ENCODE measurements at regions not wholly inside any gene's neighbourhood (a gene's known extent, or its start where the extent isn't known, plus 50 kb on each side); places are given as distances from the start of the nearest gene placed in this dataset.
A peak's percentile ranks its signal among the peaks of the same experiment; 100 is the strongest.

DNA sequence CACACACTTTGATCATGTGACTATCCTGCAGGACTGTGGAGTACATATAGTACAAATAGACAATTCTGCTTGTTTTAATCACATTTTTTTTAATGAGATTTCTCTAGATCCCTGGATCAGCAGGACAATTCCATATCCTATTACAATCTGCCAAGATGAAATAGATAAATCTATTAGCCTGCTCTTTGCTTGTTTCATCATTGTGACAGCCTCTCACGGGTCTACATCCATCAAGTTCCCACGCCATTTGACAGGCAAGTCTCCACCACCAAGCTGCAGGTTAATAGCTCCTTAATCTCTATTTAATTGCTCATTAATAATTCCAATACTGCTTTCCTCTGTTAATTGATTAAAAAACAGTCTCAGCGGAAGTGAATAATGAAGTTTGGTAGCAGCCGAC is 671.5 kb downstream of the CCSER2 start:
- DNase-seq = no peak

DNA sequence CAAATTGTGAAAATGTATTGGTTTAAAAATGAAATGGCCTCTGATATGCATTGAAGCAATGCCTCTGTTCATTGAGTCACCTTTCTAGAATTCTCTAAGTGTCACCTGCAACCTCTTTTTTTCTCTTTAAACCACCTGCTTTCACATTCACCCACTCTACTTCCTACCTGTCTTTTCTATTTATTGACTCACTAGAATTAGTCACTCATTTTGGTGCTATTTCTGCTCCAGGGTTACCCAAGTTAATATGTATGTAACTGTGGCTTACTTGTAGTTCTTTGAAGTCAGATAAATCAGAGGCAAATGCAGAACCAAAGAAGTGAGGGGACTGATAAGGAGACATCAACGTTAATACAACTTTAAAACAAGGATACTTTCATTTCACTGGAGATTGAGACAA is 674.7 kb downstream of the CCSER2 start:
- no peak for DNase-seq

DNA sequence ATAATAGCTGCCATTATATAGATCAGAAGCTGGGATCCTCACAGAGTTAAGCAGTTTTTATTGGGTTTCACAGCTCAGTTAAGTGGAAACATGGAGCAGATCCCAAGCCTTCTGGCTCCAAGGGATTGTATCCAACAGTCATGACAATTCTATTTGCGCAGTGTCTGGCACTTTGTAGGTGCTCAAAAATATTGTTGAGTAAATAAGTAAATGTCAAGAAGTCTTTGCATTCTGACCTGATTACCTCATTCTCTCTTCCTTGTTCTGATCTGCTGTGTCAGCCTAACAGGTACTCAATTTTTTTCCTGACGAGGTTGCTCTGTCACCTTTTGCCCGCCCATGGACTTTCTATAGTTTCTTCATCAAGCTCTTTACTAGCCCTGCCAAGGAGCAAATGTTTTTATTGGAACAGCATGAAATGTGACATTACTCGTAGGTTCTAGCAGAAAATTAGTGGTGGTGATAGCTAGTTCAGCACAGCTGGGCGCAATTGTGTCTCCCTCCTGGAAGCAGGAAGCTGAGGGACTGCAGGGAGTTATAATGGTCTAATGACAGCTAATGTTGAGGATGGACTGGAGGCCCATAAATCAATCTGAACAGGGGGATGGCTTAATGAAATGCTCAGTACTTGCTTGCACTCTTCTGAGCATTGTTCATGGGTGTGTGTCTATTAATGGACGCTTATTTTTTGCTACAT is 680.2 kb downstream of the CCSER2 start:
- no peak for DNase-seq

DNA sequence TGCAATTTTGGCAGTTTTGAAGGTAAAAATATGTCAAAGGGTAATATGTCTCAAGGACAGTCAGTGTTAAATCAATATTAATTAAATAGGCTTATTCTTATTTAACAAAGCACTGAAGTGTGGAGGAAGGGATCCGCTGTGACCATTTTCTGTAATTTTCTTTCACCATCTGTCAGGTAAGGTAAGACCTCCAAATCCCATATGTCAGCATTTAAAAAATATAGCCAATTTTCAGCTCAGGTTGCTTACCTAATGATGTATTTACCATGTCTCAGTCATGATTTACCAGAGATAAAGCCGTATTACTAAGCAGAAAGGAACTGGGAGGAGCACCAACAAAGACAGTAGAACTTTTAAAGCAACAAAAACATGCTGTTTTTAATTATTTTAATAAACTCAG is 683.9 kb downstream of the CCSER2 start:
- DNase-seq = no peak

DNA sequence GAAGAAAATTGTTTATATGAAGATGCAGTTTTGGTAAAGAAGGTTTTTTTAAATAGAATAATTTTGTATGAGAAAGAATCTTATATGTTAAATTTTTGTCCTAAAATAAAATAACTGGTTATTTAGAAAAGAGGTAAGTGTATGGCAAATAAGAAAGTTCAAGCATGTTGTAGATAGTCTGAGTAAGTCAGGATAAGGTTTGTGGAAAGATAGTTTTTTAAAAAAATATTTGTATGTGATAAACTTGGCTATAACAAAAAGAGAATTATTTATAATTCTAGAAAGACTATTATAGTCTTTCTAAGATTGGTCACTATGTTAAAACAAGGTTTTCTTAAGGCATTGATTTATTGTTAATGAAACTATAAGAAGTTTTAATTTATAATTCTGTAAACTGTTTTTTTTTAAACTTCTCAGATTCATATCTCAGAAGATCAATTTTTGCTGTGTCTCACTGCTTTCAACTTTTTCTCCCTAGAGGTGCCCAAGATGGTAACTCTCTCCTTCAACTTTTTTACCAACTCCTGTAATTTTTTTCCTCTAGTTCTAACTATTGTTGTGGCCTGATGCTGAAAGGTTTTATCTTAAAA is 698.6 kb downstream of the CCSER2 start:
- DNase-seq = no peak

DNA sequence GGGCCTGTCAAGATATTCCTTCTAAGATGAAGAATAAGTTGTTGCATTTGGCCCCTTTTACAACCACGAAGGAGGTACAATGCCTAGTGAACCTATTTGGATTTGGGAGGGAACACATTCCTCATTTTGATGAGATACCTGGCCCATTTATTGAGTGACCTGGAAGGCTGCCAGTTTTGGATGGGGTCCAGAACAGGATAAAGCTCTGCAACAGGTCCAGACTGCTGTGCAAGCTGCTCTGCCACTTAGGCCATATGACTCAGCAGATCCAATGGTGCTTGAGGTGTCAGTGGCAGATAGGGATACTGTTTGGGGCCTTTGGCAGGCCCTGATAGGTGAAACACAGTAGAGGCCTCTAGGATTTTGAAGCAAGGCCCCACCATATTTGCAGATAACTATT is 704.6 kb downstream of the CCSER2 start:
- no peak for DNase-seq

DNA sequence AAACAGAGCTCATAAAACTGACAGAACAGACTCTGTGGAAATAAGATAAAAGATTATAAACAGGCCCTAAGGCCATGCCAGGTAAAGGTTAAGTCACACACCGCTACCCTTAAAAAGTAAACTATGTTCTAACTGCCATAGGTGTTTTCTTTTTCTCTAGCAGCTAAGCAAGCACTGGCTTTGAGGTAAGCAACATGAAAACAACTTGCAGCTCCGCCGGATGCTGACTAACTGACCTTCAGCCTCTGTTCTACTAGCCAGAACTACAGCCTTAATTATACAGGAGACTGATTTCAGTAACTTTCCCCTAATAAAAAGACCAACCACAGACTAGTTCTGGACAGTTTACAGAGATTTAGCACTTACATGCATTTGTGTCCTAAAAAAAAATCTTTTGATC is 708.3 kb downstream of the CCSER2 start:
- DNase-seq = no peak

DNA sequence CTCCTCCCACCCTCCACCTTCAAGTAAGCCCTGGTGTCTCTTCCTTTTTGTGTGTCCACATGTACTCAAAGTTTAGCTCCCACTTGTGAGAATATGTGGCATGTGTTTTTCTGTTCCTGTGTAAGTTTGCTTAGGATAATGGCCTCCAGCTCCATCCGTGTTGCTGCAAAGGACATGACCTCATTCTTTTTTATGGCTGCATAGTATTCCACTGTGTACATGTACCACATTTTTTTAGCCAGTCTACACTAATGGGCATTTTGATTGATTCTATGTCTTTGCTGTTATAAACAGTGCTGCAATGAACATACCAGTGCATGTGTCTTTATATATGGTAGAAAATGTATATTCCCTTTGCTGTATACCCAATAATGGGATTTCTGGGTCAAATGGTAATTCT is 710.9 kb downstream of the CCSER2 start:
- no peak for DNase-seq

DNA sequence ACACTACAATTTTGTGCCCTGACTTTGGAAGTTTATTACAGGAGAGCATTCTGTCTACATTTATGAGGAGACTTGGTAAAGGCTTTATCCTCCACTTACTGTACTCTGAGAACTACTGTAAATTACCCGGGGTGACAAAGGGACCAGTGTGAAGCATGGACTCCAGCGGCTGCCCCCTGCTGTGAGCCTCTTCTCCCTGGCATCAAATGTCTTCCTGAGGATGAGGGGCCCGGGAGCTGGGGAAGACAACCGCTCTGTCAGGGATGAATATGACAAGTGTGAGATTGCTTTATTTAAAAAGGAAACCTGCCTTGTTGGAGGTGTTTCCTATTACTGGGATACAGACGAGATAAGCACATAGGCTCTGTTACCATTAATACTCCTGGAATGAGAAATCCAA is 714.8 kb downstream of the CCSER2 start:
- DNase-seq = no peak

DNA sequence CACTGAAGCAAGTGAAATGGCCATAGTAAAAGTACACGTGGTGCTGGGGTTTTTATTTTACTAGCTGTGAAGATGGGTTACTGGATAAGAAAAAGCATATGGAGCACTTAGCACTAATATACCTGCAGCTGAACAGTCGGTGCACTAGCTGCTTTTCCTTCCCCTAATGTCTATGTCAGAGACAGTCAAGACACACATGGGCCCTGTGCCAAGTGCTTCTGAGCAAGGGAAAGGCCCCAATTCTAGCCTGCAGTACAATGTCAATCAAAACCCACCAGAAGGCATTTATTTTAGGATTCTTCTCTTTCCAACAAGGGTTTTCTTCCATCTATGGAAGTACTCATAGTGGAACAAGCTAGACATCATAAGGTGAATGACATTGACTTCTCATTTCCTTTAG is 716.7 kb downstream of the CCSER2 start:
- DNase-seq = no peak

DNA sequence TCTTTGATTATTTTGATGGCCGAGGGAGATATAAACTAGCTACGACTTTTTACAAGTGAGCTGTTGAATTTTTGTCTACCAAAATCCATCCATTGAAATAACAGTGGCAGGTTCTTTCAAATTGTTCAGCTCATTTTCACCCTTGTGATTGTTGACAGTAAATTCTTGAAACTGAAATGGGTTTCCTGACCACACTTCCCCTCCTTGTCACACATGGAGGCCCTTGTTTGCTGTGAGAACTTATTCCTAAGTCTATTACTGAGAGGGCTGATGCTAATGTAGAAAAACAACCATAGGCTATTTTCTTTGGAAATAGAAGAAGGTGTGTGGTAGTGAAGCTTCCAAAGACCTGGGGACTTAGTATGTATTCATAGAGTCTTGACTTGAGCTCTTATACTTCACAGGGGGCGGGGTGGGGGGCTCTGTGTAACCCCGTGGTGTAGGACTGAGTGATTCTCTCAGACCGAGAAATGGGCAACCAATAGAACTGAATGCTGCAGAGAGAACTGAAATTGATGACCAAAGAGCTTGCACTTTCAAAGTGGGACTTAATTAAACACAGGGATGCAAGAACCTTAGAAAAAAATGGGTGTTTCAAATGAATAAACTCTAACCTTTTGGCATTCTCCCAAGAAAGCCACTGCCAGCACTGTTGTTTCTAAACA is 718.9 kb downstream of the CCSER2 start:
- DNase-seq = no peak

DNA sequence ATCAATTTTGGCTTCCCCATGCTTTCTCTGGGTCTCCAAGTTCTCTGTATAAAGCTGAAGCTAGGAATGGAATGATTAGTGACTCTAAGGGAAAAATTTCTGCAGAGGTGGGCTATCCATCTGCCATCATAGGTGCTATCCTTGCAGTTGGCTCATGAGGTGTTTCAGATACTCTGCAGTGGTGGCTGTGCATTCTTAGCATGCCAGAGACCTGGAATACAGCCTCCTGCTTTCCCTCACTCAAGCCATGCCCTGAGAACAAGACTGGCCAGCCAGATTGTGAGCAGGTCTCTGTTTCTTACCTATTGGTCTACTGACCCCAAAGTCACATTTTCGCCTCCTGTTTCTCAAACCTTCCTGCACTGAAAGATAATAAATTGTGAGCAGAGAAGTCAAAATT is 719.6 kb downstream of the CCSER2 start:
- DNase-seq = no peak

DNA sequence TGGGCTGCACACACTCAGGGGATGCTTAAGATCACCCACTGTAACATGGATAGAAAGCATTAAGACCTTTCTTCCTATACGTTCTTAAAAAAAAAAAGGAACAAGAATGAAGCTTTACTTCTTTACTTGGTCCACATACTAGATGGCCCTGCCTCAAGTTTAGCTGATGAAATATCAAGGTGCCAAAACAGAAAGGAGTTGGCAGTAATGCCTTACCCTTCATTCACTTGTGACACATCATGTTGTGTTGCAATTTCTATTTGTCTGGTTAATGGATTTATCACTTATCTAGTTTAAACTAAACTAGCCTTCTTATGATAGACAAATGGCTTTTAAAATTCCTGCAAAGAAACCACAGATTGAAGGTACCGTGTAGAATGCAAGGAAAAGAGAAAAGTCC is 720.3 kb downstream of the CCSER2 start:
- DNase-seq = no peak

DNA sequence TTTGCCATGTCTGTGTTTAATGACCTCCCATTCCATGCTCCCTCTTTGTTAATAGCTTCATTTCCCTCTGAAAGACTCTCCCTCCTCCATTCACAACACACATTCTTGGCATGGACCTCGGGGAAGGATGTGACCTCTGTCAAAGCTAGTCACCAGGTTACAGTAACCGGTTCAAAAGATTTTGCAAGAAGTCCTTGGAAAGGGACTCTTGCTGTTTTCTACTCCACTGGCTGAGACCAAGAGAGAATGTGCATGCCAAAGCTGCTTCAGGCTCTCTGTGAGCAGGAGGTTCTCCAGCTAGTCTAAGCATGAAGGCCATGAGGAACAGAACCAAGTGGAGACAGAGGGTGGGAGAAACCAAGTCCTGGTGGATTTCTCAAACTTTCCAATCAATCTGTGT is 732.6 kb downstream of the CCSER2 start:
- no peak for DNase-seq

DNA sequence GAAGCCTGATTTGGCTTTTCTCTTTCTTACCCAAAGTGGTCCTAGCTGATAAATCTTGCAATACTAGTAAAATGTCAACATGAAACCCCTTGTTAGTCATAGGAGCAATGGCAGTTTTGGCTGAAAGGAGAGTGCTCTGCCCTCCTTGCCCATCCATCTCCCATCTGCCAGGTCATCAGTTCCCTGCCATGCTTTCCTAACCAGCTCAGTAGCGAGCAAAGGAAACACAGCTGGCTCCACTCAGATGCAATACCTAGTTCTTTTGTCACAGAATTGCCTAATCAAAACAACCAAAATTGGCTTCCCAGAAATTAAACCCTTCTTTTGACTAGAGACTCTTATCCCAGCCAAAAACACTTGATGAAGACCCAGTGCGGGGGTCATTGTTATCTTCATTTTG is 733.0 kb downstream of the CCSER2 start:
- no peak for DNase-seq

DNA sequence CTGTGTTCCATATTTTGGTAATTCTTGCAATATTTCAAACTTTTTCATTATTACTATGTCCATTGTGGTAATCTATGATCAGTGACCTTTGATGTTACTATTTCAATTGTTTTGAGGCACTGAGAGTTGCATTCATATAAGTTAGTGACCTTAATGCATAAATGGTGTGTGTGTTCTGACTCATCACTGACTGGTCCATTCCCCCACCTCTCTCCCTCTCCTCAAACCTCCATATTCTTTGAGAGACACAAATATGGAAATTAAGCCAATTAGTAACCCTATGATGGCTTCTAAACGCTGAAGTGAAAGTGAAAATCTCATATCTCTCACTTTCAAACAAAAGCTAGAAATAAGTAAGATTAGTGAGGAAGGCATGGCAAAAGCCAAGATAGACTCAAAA is 739.6 kb downstream of the CCSER2 start:
- DNase-seq = no peak

DNA sequence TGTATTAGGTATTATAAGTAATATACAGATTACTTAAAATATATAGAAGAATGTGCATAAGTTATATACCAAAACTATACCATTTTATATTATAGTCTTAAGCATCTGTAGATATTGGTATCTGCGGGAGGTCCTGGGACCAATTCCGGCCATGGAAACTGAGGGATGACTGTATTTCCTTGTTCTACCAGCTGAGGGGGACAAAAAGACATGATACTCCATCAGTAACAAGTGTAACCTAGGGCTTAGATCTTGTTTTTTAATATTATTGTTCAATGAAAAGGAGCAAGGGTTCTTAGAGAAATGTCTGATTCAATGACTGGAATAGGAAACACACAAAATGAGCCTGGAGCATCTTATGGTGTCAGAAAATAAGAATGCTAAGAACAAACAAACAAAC is 752.5 kb downstream of the CCSER2 start:
- no peak for DNase-seq

DNA sequence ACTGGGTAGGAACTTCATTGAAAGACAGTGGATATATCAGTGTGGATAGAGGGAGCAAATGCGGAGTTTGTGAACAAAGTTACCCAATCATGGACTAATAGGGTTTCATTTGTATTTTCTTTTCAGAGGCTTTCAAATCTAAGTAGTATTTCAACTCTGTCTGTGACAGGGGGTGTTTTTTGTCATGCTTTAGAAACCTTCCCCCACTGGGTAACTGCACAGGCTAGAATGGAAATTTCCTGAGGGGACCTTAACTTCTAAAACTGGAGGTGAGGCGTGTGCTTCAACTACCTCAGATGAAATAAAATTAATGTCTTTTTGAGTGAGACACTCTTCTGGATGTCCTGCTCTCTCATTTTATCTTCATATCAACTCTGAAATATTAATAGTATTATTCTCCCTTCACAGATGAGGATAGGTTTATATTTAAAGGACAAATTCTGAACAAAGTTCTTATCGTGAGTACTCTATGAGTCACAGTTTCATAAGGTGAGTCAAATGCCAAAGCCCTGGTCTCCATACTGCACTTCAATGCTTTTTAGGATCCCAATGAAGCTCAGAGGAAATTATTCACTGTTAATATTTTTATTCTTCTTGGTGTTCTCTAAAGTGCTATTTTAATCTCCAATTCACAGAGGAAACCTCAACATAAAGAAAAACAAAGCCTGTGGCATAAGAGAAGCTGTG is 770.6 kb downstream of the CCSER2 start:
- no peak for DNase-seq

DNA sequence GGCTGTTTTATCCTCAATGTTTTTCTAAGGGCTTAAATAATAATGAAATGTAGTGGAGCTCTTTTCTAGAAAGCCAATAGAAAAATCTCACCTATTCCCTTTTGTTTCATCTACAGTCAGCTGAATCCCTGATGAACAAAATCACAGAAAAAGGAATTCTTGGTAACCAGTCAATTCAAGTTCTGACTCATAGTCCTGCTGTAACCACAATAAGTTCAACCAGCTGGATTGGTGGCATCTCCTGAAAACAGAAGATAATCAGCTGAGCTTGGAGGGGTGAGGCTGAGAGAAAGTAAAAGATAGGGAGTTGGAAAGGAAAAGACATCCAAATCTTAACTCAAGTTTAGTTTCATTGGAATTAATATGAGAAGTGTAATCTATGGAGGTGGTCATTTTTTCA is 772.1 kb downstream of the CCSER2 start:
- DNase-seq = no peak

DNA sequence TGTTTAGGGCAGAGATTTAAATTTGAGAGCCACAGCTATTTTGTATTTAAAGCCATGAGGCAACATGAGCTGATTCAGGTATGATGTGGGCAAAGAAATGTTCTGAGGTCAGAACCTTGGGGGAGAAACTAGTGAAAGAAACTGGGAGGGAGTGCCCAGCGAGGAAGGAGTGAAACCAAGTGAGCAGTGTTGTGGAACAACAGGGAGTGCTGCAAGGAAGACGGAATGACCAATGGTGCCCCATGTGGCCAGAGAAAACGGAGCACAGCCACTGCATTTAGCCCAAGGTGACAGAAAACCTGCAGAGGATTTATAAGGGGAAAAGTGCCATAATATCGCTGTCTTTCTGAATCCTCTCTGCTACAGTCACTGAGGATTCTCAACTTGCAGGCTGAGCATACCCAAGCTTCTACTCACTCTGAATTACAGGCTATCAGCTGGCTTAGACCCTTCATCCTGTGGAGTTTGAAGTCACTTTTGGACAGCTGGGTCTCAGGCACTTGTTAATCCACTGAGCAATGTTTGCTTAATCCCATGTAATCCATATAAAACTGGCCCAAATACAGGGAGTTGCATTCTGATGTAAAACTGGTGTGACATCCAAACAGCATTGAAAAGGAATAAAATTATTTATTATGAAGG is 777.3 kb downstream of the CCSER2 start:
- DNase-seq = peak in 2 of 51 donors; percentile 0 to 2

DNA sequence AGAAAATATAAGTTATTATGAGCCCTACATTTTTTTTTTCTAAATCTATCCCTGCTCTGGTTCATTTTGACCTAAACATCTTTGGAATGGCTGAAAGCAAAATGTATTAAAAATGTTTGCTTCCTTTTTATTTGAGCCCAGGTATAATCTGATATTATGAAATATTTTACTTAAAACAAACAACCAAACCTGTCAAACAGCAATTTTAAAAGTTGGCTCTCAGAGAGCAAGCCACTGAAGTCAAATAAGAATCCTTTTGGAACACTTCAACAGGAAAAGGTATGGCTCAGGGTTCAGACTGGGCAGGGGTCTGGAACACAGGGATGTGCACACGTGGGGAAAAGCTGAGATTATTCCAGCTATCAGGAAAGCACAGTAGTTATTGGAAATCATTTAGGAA is 782.9 kb downstream of the CCSER2 start:
- no peak for DNase-seq

DNA sequence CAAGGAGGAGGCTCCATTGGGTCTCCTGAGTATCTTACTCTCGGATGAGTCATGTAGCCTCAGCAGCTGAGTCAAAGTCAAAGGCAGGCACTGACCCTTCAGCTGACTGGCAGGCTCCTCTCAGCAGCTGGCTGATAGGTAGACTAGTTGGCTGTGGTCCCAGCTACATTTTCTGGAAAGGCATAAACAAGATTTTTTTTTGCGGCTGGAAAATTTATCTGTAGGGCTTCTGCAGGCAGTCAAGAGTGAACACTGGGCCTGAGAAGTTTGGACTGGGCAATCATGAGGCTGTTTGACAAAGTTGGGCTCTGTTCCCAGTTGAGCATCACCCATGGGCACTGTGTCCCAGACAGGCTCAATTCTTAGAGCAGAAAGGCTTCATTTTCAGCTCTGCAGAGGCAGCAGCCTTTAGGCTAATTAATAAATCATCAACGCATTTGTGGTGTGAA is 796.2 kb downstream of the CCSER2 start:
- peak in 38 of 51 donors; percentile 1 to 76 (median 28) for DNase-seq

Data from hypothalamus (tissue), 51 donors.